ENCODE measurements at regions not wholly inside any gene's neighbourhood (a gene's known extent, or its start where the extent isn't known, plus 50 kb on each side); places are given as distances from the start of the nearest gene placed in this dataset.
A peak's percentile ranks its signal among the peaks of the same experiment; 100 is the strongest.

DNA sequence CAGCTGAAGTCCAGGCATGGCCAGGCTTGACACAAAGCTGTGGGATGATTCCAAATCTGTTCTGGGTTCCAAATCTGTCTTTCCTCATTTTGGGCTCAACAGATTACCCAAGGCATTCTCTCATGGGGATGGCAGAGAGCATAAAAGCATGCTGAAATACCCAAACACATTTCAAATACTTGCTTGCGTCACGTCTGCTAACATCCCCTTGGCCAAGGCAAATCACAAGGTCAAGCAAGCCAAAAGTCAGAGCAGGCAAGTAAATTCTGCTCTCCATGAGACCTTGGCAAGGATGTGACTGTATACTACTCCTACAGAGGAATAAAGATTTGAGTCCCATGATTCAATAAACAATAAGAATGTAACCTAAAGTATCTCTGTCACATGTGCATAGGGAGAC lies 306.7 kb downstream of the EPB41L4A start:
- Histone ChIP-seq H3K27ac (ENCODE audit: low read depth) (no peak overlapping the region), H3K36me3 (ENCODE audit: insufficient read depth) (no peaks in the 10 kb centered on the region), H3K4me3 (ENCODE audit: low read depth, low read length) (no peak overlapping the region), H3K4me1 (ENCODE audit: insufficient read depth) (no peaks in the 10 kb centered on the region)
- no peak for DNase-seq (ENCODE audit: extremely low spot score)
- WGBS = 67% methylated on average over 2 of the region's 2 CpGs

DNA sequence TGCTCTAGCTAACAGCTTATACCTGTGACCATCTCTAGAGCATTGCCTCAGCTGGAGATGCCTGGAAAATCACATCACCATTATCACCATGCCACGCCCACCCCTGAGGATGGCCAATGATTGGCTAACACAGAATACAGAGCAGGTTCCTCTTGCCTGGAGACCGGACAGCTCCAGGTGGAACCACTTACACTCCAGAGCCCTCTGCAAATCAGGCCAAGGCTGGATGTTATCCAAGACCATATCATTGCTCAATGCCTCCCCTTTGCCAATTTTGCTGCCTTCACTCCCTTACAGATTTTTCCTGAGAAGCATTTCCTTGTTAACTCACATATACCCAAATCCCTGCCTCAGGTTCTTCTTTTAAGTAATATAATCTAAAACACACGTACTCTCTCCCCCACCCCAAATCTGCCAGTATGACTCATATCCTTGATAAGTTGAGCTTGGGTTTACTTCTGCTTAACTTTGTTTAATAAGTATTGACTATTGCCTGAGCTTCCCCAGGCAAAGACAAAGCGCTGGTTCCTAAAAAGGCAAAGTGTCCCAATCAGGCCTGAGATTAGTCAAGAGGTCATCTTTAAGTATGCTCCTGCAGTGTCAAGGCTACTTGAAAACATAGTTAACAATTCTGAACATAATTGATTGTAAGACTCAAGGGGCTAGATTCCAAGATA lies 309.6 kb downstream of the EPB41L4A start:
- no peak overlapping the region for H3K27ac ChIP-seq (ENCODE audit: low read depth)
- no peaks in the 10 kb centered on the region for H3K36me3 ChIP-seq (ENCODE audit: insufficient read depth)
- H3K4me3 ChIP-seq (ENCODE audit: low read depth, low read length) = no peak overlapping the region
- 59% methylated on average over 4 of the region's 4 CpGs for whole genome bisulfite sequencing
- no peaks in the 10 kb centered on the region for H3K4me1 ChIP-seq (ENCODE audit: insufficient read depth)
- no peak for DNase-seq (ENCODE audit: extremely low spot score)

DNA sequence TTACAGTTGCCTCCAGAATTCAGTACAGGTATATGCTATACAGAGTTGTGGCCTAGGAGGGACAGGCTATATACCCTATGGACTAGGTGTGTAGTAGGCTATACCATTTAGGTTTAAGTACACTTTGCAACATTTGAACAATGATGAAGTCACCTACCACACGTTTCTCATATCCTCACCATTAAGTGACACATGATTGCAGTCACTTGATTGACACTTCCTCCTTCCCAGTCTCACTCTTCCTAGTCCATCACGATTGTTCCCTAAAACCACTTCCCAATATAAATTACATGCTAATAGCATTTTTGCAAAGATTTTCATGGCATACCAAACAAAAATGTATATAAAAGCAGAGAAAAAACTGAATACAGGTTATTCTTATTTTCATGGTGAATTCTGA lies 312.2 kb downstream of the EPB41L4A start:
- DNase-seq (ENCODE audit: extremely low spot score) = no peak
- H3K4me1 ChIP-seq (ENCODE audit: insufficient read depth) = no peaks in the 10 kb centered on the region
- 73% methylated on average over 2 of the region's 2 CpGs for WGBS
- H3K27ac ChIP-seq (ENCODE audit: low read depth) = no peak overlapping the region
- H3K4me3 ChIP-seq (ENCODE audit: low read depth, low read length) = no peak overlapping the region
- no peaks in the 10 kb centered on the region for H3K36me3 ChIP-seq (ENCODE audit: insufficient read depth)

DNA sequence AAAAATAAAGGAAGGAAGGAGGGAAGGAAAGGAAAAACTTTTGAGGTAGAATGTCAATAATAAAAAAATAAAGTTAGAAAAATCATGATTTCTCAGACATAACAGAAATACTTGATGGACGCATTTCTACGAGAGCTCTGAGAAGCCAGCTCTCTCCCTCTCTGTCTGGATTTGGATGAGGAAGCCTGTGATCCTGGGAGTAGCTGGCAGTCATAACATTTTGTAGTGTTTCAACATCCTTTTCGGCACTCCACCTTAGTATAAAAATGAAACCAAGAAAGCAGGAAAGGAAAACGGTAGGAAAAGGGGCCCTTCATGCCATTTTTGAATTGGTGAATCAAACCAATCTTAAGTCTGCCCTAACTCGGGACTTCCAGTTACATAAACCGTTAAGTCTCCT lies 321.3 kb downstream of the EPB41L4A start:
- no peaks in the 10 kb centered on the region for H3K36me3 ChIP-seq (ENCODE audit: insufficient read depth)
- no peak for DNase-seq (ENCODE audit: extremely low spot score)
- H3K4me3 ChIP-seq (ENCODE audit: low read depth, low read length) = no peak overlapping the region
- H3K4me1 ChIP-seq (ENCODE audit: insufficient read depth) = no peaks in the 10 kb centered on the region
- 79% methylated on average over 6 of the region's 6 CpGs for WGBS
- H3K27ac ChIP-seq (ENCODE audit: low read depth) = no peak overlapping the region

DNA sequence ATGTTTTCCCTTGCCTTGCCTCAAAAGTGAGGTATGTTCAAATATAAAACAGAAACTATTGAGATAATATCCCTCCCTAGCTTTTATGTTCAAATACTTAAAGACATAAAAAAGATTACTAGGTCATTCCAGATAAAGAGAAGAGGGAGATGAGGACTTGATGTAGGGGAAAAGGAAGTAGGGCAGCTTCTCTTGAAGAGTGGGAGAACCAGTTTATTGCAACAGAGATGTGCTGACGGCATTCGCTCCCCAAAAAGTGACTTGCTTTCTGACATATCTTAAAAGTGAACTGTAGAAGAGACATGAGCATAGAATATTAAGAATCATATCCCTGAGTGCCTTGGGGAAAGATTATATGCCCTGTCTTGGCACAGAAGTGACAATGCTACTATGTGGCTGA lies 330.2 kb upstream of the NREP start:
- Histone ChIP-seq H3K4me3 (ENCODE audit: low read depth, low read length) (no peak overlapping the region), H3K4me1 (ENCODE audit: insufficient read depth) (no peaks in the 10 kb centered on the region), H3K27ac (ENCODE audit: low read depth) (no peak overlapping the region), H3K36me3 (ENCODE audit: insufficient read depth) (no peaks in the 10 kb centered on the region)
- DNase-seq (ENCODE audit: extremely low spot score) = no peak
- WGBS = 90% methylated on average over 2 of the region's 2 CpGs

DNA sequence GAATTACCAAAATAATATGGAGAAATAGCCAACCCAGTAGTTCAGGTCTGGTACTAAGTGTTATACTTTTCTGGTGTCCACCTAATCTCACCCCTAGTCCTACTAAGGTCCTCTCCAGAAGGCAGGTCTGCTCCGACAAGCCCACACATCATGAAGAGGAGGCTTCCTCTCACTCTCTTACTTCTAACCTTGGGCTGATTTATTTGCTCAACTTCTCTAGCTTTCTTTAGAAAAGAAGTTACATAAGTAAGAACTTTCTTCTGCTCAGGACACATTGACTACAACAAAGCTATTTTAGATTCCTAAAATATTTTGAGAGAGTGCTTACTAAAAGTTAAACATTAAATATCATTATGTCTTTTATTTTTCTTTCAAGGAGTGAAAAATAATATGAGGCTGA lies 329.7 kb upstream of the NREP start:
- 98% methylated on average over 1 of the region's 1 CpG for WGBS
- DNase-seq (ENCODE audit: extremely low spot score) = no peak
- H3K4me1 ChIP-seq (ENCODE audit: insufficient read depth) = no peaks in the 10 kb centered on the region
- H3K4me3 ChIP-seq (ENCODE audit: low read depth, low read length) = no peak overlapping the region
- no peak overlapping the region for H3K27ac ChIP-seq (ENCODE audit: low read depth)
- no peaks in the 10 kb centered on the region for H3K36me3 ChIP-seq (ENCODE audit: insufficient read depth)

DNA sequence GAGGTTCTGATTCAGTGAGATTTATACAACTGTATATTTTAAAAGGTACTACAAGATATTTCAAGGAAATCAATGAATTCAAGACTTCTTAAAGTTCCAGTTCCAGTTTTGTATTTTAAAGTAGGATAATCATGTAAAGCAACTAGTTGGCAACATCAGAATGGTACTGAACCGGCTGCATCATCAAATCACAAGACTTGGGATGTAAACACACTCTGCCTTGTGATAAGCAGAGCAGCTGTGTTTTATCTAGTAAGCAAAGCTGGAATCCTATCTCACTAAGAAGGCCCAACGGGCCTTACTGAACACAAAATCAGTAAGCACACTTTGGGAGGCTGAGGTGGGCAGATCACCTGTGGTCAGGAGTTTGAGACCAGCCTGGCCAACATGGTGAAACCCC lies 327.2 kb upstream of the NREP start:
- no peak for DNase-seq (ENCODE audit: extremely low spot score)
- no peak overlapping the region for H3K27ac ChIP-seq (ENCODE audit: low read depth)
- no peak overlapping the region for H3K4me3 ChIP-seq (ENCODE audit: low read depth, low read length)
- no peaks in the 10 kb centered on the region for H3K4me1 ChIP-seq (ENCODE audit: insufficient read depth)
- no peaks in the 10 kb centered on the region for H3K36me3 ChIP-seq (ENCODE audit: insufficient read depth)
- 24% methylated on average over 2 of the region's 2 CpGs for WGBS

DNA sequence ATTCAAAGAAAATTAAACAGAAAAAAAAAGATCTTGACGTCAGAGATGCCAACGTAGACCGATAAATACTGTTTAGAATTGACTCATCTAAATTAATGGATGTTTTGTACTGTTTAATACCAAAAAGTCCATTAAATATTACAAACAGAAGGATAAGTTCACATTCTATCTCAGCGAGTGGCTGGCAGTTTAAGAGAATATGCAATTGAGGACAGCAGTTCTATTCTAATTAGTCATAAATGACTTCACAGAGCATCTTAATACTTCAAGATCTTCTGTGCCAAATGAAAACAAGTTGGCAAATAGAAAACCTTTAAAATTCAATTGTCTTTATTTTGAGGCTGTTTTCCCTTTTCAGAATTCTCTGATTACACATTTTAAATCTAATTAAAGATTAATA lies 326.6 kb upstream of the NREP start:
- no peaks in the 10 kb centered on the region for H3K4me1 ChIP-seq (ENCODE audit: insufficient read depth)
- WGBS = 70% methylated on average over 4 of the region's 4 CpGs
- DNase-seq (ENCODE audit: extremely low spot score) = no peak
- H3K27ac ChIP-seq (ENCODE audit: low read depth) = no peak overlapping the region
- no peaks in the 10 kb centered on the region for H3K36me3 ChIP-seq (ENCODE audit: insufficient read depth)
- no peak overlapping the region for H3K4me3 ChIP-seq (ENCODE audit: low read depth, low read length)

DNA sequence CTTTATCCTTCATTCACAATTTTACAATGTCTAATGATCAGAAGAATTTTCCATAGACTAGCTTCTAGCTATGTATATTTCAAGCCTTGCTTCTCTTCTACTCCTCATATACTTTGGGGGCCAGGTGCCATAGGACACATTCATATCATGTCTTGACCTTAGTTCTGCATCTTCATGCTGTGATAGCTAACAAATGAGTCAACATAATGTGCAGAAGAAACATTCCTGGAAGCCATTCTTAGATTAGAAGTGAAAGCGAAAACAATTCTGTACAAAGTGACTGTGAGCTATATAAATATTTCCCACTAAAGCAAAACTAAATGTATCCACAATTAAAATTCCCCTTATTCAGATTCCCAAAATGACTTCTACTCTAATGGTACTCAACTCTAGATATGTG lies 320.2 kb upstream of the NREP start:
- Histone ChIP-seq H3K4me3 (ENCODE audit: low read depth, low read length) (no peak overlapping the region), H3K36me3 (ENCODE audit: insufficient read depth) (no peaks in the 10 kb centered on the region), H3K4me1 (ENCODE audit: insufficient read depth) (no peaks in the 10 kb centered on the region), H3K27ac (ENCODE audit: low read depth) (no peak overlapping the region)
- 92% methylated on average over 1 of the region's 1 CpG for WGBS
- DNase-seq (ENCODE audit: extremely low spot score) = no peak

DNA sequence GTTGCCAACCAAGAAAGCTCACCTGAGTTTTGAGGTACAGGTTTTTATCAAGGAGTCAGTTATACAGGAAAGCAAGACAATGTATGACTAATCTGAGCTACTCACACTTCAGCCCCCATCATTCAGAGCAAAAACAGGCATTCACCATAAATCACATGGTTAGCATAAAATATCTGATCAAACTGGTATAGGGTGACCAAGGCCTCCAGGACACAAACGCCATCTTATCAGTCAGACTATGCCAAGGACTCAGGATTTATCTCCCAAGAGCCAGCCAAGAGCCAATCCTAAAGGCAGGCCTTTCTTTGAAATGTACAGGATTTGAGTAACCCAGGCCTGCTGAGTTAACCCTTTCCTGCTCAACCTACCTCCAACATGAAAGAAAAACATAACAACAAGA lies 313.0 kb upstream of the NREP start:
- no peaks in the 10 kb centered on the region for H3K4me1 ChIP-seq (ENCODE audit: insufficient read depth)
- no peak overlapping the region for H3K27ac ChIP-seq (ENCODE audit: low read depth)
- 92% methylated on average over 1 of the region's 1 CpG for WGBS
- no peaks in the 10 kb centered on the region for H3K36me3 ChIP-seq (ENCODE audit: insufficient read depth)
- DNase-seq (ENCODE audit: extremely low spot score) = no peak
- H3K4me3 ChIP-seq (ENCODE audit: low read depth, low read length) = no peak overlapping the region

DNA sequence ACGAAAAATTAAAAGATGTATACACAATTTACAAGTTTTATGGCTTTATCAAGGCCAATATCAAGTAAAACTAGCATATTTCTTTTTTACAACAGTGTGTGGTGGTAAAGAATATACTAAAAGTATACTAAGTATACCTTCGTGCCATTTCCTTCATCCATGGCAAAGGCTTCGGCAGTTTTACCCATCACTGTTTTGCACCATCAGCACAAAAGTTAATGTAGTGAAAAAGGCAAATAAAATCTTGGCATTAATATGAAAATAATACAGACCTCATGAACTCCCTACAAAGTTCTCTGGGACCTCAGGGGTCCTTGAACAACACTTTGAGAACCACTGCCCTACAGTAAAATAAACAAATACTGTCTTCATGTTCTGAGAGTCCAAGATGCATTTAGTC lies 312.3 kb upstream of the NREP start:
- no peaks in the 10 kb centered on the region for H3K4me1 ChIP-seq (ENCODE audit: insufficient read depth)
- DNase-seq (ENCODE audit: extremely low spot score) = no peak
- no peaks in the 10 kb centered on the region for H3K36me3 ChIP-seq (ENCODE audit: insufficient read depth)
- no peak overlapping the region for H3K27ac ChIP-seq (ENCODE audit: low read depth)
- no peak overlapping the region for H3K4me3 ChIP-seq (ENCODE audit: low read depth, low read length)
- 95% methylated on average over 3 of the region's 3 CpGs for WGBS

DNA sequence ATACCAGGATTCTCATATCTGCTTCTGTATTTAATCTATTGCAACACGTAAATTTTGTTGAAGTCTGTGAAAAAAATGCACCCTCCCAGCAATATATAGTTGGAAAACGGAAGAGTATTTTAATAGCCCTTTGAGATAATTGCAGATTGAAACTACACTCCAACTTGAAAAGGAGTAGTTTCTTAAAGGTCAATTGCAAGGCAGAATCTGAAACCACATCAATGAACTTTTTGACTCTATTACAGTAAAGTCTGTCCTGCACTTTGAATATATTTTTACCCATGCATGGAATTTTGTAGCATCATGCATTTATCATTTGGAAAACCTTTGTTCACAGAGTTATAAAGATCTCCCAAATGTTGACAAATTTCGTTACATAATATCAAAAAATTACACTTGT lies 311.6 kb upstream of the NREP start:
- no peak for DNase-seq (ENCODE audit: extremely low spot score)
- no peaks in the 10 kb centered on the region for H3K36me3 ChIP-seq (ENCODE audit: insufficient read depth)
- H3K4me1 ChIP-seq (ENCODE audit: insufficient read depth) = no peaks in the 10 kb centered on the region
- no peak overlapping the region for H3K4me3 ChIP-seq (ENCODE audit: low read depth, low read length)
- 78% methylated on average over 3 of the region's 3 CpGs for WGBS
- H3K27ac ChIP-seq (ENCODE audit: low read depth) = no peak overlapping the region

DNA sequence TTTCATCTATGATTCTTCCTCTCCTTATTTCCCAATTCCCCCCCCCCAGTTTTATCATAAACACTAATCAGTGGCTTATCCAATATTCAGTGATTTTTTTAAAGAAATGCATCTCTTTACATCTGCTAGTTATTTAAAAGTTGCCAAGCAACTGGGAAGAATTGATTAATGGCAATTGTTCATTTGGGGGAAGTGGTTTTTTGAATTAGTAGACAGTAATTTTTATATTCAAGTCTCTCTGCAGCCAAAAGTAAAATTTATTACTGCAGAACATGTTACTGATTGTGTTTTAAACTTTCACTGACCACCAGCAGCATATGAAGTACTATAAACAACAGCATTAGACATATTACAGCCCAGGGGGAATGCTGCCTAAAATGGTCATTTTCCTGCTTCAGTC lies 308.8 kb upstream of the NREP start:
- Histone ChIP-seq H3K4me1 (ENCODE audit: insufficient read depth) (peaks cover 1% of the 10 kb centered on the region), H3K36me3 (ENCODE audit: insufficient read depth) (no peaks in the 10 kb centered on the region), H3K27ac (ENCODE audit: low read depth) (no peak overlapping the region), H3K4me3 (ENCODE audit: low read depth, low read length) (no peak overlapping the region)
- peak; percentile 48 for DNase-seq (ENCODE audit: extremely low spot score)

DNA sequence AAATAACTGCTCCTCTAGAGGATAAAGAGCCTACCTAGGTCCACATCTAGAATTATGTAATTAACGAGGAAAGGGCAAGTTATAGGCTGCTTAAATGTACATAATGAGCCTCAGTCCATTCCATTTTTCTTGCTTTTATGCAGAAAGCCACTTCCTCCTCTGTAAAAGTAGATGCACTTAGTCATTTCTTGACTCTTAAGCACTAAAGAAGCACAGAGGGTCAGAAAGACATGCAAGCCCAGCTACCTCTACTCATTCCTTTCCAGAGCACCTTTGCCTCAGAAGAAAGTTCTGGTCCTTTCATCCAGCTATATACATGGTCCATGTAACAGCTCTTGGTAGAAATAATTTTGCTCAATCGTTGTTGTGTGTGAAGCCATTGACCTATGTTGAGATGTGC lies 308.0 kb upstream of the NREP start:
- Histone ChIP-seq H3K27ac (ENCODE audit: low read depth) (no peak overlapping the region), H3K4me3 (ENCODE audit: low read depth, low read length) (no peak overlapping the region), H3K36me3 (ENCODE audit: insufficient read depth) (no peaks in the 10 kb centered on the region), H3K4me1 (ENCODE audit: insufficient read depth) (peaks cover 1% of the 10 kb centered on the region)
- DNase-seq (ENCODE audit: extremely low spot score) = no peak
- 90% methylated on average over 2 of the region's 2 CpGs for WGBS

DNA sequence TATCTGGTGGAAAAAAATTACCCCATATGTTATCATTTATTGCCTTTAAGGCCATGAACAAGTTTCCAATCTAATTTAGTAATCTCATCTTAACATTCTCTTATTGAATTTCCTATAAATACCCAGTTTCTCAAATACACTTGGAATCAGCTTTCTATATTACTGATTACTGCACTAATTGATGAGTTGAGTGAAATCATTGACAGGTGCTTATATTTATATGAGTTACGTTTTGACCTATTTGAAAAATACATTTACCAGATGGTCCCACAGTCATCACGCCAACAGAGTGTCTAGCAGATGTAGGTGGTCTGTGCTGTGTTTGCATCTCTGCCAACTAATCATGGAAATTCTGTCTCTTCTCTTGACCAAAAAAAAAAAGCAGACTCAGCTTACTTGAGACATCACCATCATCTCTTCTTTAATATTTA lies 307.3 kb upstream of the NREP start:
- WGBS = 89% methylated on average over 2 of the region's 2 CpGs
- H3K36me3 ChIP-seq (ENCODE audit: insufficient read depth) = no peaks in the 10 kb centered on the region
- H3K27ac ChIP-seq (ENCODE audit: low read depth) = no peak overlapping the region
- DNase-seq (ENCODE audit: extremely low spot score) = no peak
- no peak overlapping the region for H3K4me3 ChIP-seq (ENCODE audit: low read depth, low read length)
- peaks cover 1% of the 10 kb centered on the region for H3K4me1 ChIP-seq (ENCODE audit: insufficient read depth)
